ENCODE measurements at regions not wholly inside any gene's neighbourhood (a gene's known extent, or its start where the extent isn't known, plus 50 kb on each side); places are given as distances from the start of the nearest gene placed in this dataset.

GRCh38 chr15:98326804-98327203, 321.5 kb upstream of the IGF1R start:
- Histone ChIP-seq H3K79me2 (ENCODE audit: insufficient read depth, low read depth, low read length) (no peaks in the 10 kb centered on the region), H3K9me3 (ENCODE audit: low read length) (no peaks in the 10 kb centered on the region), H4K20me1 (ENCODE audit: insufficient read depth, low read length) (no peaks in the 10 kb centered on the region), H3K4me3 (ENCODE audit: low read depth, low read length, poor library complexity, severe bottlenecking) (no peak overlapping the region), H2AFZ (ENCODE audit: low read length) (no peak overlapping the region), H3K4me1 (ENCODE audit: insufficient read depth, low read length, poor library complexity, severe bottlenecking) (no peaks in the 10 kb centered on the region), H3K27ac (ENCODE audit: low read depth, low read length, poor library complexity, severe bottlenecking) (no peak overlapping the region), H3K4me2 (ENCODE audit: low read length) (no peak overlapping the region), H3K9me2 (ENCODE audit: insufficient read depth, low read length) (no peaks in the 10 kb centered on the region), H3K36me3 (ENCODE audit: insufficient read depth, low read length) (no peaks in the 10 kb centered on the region)
- CTCF ChIA-PET (ENCODE audit: unreplicated experiment): no interaction called here
- intact Hi-C loops (cut with micrococcal nuclease; ENCODE audit: unreplicated experiment): no loop called here
- no peak for DNase-seq (ENCODE audit: low spot score)
- BruUV-seq (replicated peaks): no TSS peak
- POLR2A ChIA-PET: interaction anchor here (0.6 to 0.8 kb wide), 2 partner anchors 10 to 123 kb away, joined by 3 to 4 read pairs; no protein-coding TSS in a partner anchor
- TF ChIP-seq CTCF (conservative IDR thresholded peaks at IDR 0.05; ENCODE audit: low read length) (no peak), EZH2phosphoT487 (IDR thresholded peaks at IDR 0.05; ENCODE audit: borderline replicate concordance, low read depth, low read length) (no peak)

GRCh38 chr15:98330258-98330657, 318.1 kb upstream of the IGF1R start:
- no TSS peak for BruUV-seq (replicated peaks)

More at GRCh38 chr15:98330258-98330657, 318.1 kb upstream of the IGF1R start:
- H3K36me3 ChIP-seq (ENCODE audit: insufficient read depth, low read length): no peaks in the 10 kb centered on the region
- intact Hi-C loops (cut with micrococcal nuclease; ENCODE audit: unreplicated experiment): no loop called here
- DNase-seq (ENCODE audit: low spot score): no peak
- no peaks in the 10 kb centered on the region for H3K9me3 ChIP-seq (ENCODE audit: low read length)
- no peak overlapping the region for H3K4me2 ChIP-seq (ENCODE audit: low read length)
- no peak for TF ChIP-seq EZH2phosphoT487 (IDR thresholded peaks at IDR 0.05; ENCODE audit: borderline replicate concordance, low read depth, low read length)
- no peak for TF ChIP-seq CTCF (conservative IDR thresholded peaks at IDR 0.05; ENCODE audit: low read length)
- H3K79me2 ChIP-seq (ENCODE audit: insufficient read depth, low read depth, low read length): no peaks in the 10 kb centered on the region
- ChIA-PET POLR2A (no interaction called here), CTCF (ENCODE audit: unreplicated experiment) (no interaction called here)
- H3K27ac ChIP-seq (ENCODE audit: low read depth, low read length, poor library complexity, severe bottlenecking): no peak overlapping the region
- H4K20me1 ChIP-seq (ENCODE audit: insufficient read depth, low read length): no peaks in the 10 kb centered on the region
- no peak overlapping the region for H2AFZ ChIP-seq (ENCODE audit: low read length)
- H3K9me2 ChIP-seq (ENCODE audit: insufficient read depth, low read length): no peaks in the 10 kb centered on the region
- H3K4me3 ChIP-seq (ENCODE audit: low read depth, low read length, poor library complexity, severe bottlenecking): no peak overlapping the region
- H3K4me1 ChIP-seq (ENCODE audit: insufficient read depth, low read length, poor library complexity, severe bottlenecking): no peaks in the 10 kb centered on the region
